OCI-LY1 (cell line): ENCODE measurements at regions not wholly inside any gene's neighbourhood (a gene's known extent, or its start where the extent isn't known, plus 50 kb on each side); places are given as distances from the start of the nearest gene placed in this dataset.

Experiments
- H2AFZ ChIP-seq: fragments of 200-600 bp; sonication (generic), shearing (Covaris generic); 2 replicates; pipeline ENCODE4 v1.6.0; 2014; ENCODE audit warnings: antibody characterized with exemption, mild to moderate bottlenecking, low read length
- H3F3A ChIP-seq: fragments of 200-600 bp; sonication (generic), shearing (Covaris generic); 2 replicates; pipeline ENCODE4 v1.6.0; 2014; ENCODE audit warnings: mild to moderate bottlenecking, antibody characterized with exemption, low read length, moderate library complexity; ENCODE audit not compliant: insufficient read depth
- H3K27ac ChIP-seq: fragments of 200-600 bp; sonication (generic); 2 replicates; pipeline ENCODE4 v1.5.1; 2014; ENCODE audit warnings: low read length, mixed run types, mild to moderate bottlenecking, low read depth; ENCODE audit not compliant: poor library complexity, severe bottlenecking
- H3K27me3 ChIP-seq: fragments of 200-600 bp; sonication (generic); 2 replicates; pipeline ENCODE4 v1.6.0; 2014; ENCODE audit warnings: antibody characterized with exemption, mild to moderate bottlenecking, low read length, moderate library complexity; ENCODE audit not compliant: insufficient read depth
- H3K36me3 ChIP-seq: fragments of 200-600 bp; sonication (generic); 2 replicates; pipeline ENCODE4 v1.6.1; 2014; ENCODE audit warnings: mild to moderate bottlenecking, antibody characterized with exemption, low read length, moderate library complexity, mixed read lengths; ENCODE audit not compliant: insufficient read depth
- H3K4me1 ChIP-seq: fragments of 200-600 bp; sonication (generic); 2 replicates; pipeline ENCODE4 v1.5.1; 2014; ENCODE audit warnings: mild to moderate bottlenecking, low read length, moderate library complexity; ENCODE audit not compliant: insufficient read depth, severe bottlenecking
- H3K4me2 ChIP-seq: fragments of 200-600 bp; sonication (generic), shearing (Covaris generic); 2 replicates; pipeline ENCODE4 v1.6.1; 2014; ENCODE audit warnings: low read length
- H3K4me3 ChIP-seq: fragments of 200-600 bp; sonication (generic); 2 replicates; pipeline ENCODE4 v1.5.1; 2014; ENCODE audit warnings: low read length, low read depth, mild to moderate bottlenecking, mixed read lengths; ENCODE audit not compliant: poor library complexity, severe bottlenecking
- H3K79me2 ChIP-seq: fragments of 200-600 bp; shearing (Covaris generic); 2 replicates; pipeline ENCODE4 v1.6.1; 2016; ENCODE audit warnings: mixed run types, low read length, mixed read lengths; ENCODE audit not compliant: insufficient read depth
- H3K9ac ChIP-seq: fragments of 200-600 bp; sonication (generic), shearing (Covaris generic); 2 replicates; pipeline ENCODE4 v1.6.1; 2014; ENCODE audit warnings: mild to moderate bottlenecking, low read length, mixed read lengths
- H3K9me2 ChIP-seq: fragments of 200-600 bp; sonication (generic), shearing (Covaris generic); 2 replicates; pipeline ENCODE4 v1.6.1; 2014; ENCODE audit warnings: low read depth, mild to moderate bottlenecking, low read length, mixed read lengths
- H3K9me3 ChIP-seq: fragments of 200-600 bp; shearing (Covaris generic); 2 replicates; pipeline ENCODE4 v1.6.1; 2014; ENCODE audit warnings: low read length, mixed read lengths
- H4K20me1 ChIP-seq: fragments of 200-600 bp; sonication (generic), shearing (Covaris generic); 2 replicates; pipeline ENCODE4 v1.6.0; 2016; ENCODE audit warnings: mild to moderate bottlenecking, low read length; ENCODE audit not compliant: insufficient read depth
- EZH2 ChIP-seq: fragments of 200-600 bp; sonication (generic), shearing (Covaris generic); IDR thresholded peaks from 2 replicates; pipeline ENCODE4 v1.8.0; 2017; ENCODE audit warnings: borderline replicate concordance, mixed run types, mild to moderate bottlenecking, antibody characterized with exemption, low read length, moderate library complexity, mixed read lengths
- TF ChIP-seq, protein P1 (sequence below): fragments of 200-600 bp; sonication (generic), shearing (Covaris generic); IDR thresholded peaks from 2 replicates; pipeline ENCODE4 v1.5.1; 2017; ENCODE audit warnings: mild to moderate bottlenecking, antibody characterized with exemption, low read length, moderate library complexity, mixed read lengths

DNA sequence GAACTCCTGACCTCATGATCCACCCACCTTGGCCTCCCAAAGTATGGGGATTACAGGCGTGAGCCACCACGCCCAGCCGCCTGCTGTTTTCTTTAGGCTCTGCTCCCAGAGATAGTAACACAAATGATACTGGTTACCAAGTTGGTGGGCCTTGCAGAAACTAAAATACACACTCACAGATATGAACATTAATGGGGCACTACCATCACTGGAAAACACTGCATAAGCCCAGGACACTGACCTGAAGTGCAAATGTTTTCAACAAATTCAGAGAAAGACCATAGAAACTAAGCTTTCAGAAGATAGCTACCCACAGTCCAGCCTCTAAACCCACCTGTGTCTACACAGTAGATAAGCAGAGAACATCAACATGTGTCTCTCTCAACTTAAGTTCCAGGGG, 180.5 kb downstream of the FCRL5 start:
- no peaks in the 10 kb centered on the region for H3K9me3 ChIP-seq
- no peak overlapping the region for H3K9ac ChIP-seq
- no peak overlapping the region for H2AFZ ChIP-seq
- no peaks in the 10 kb centered on the region for H3K36me3 ChIP-seq
- H3K27me3 ChIP-seq = no peaks in the 10 kb centered on the region
- H3K4me3 ChIP-seq = no peak overlapping the region
- no peaks in the 10 kb centered on the region for H4K20me1 ChIP-seq
- TF ChIP-seq, protein P1, sequence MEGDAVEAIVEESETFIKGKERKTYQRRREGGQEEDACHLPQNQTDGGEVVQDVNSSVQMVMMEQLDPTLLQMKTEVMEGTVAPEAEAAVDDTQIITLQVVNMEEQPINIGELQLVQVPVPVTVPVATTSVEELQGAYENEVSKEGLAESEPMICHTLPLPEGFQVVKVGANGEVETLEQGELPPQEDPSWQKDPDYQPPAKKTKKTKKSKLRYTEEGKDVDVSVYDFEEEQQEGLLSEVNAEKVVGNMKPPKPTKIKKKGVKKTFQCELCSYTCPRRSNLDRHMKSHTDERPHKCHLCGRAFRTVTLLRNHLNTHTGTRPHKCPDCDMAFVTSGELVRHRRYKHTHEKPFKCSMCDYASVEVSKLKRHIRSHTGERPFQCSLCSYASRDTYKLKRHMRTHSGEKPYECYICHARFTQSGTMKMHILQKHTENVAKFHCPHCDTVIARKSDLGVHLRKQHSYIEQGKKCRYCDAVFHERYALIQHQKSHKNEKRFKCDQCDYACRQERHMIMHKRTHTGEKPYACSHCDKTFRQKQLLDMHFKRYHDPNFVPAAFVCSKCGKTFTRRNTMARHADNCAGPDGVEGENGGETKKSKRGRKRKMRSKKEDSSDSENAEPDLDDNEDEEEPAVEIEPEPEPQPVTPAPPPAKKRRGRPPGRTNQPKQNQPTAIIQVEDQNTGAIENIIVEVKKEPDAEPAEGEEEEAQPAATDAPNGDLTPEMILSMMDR = no peak
- TF ChIP-seq EZH2 = no peak
- H3F3A ChIP-seq = no peaks in the 10 kb centered on the region
- H3K4me2 ChIP-seq = no peak overlapping the region
- H3K9me2 ChIP-seq = no peaks in the 10 kb centered on the region
- no peaks in the 10 kb centered on the region for H3K79me2 ChIP-seq
- no peak overlapping the region for H3K27ac ChIP-seq
- H3K4me1 ChIP-seq = no peaks in the 10 kb centered on the region

DNA sequence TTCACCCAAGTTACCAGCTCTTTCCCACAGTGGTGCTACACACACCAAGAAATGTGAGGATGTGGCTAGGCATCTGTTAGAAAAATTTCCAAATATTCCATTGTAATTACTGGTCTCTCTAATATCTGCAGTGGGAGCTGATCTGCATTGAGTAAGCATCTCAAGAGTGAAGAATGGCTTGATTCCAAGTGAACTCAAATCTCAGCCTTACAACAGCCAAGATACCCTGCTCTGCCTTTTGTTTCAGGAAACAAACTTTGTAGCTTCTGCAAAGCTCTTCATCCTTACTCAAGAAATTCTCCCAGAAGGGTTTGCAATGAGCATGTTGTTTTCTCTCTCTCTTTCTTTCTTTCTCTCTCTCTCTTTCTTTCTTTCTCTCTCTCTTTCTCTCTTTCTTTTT, 181.1 kb downstream of the FCRL5 start:
- no peak overlapping the region for H3K4me2 ChIP-seq
- no peaks in the 10 kb centered on the region for H4K20me1 ChIP-seq
- no peak overlapping the region for H3K9ac ChIP-seq
- no peaks in the 10 kb centered on the region for H3F3A ChIP-seq
- TF ChIP-seq, protein P1 = no peak
- no peak for TF ChIP-seq EZH2
- H3K27me3 ChIP-seq = no peaks in the 10 kb centered on the region
- no peaks in the 10 kb centered on the region for H3K4me1 ChIP-seq
- H3K9me2 ChIP-seq = no peaks in the 10 kb centered on the region
- no peak overlapping the region for H3K4me3 ChIP-seq
- H3K79me2 ChIP-seq = no peaks in the 10 kb centered on the region
- no peak overlapping the region for H2AFZ ChIP-seq
- H3K27ac ChIP-seq = no peak overlapping the region
- H3K9me3 ChIP-seq = no peaks in the 10 kb centered on the region
- H3K36me3 ChIP-seq = no peaks in the 10 kb centered on the region

DNA sequence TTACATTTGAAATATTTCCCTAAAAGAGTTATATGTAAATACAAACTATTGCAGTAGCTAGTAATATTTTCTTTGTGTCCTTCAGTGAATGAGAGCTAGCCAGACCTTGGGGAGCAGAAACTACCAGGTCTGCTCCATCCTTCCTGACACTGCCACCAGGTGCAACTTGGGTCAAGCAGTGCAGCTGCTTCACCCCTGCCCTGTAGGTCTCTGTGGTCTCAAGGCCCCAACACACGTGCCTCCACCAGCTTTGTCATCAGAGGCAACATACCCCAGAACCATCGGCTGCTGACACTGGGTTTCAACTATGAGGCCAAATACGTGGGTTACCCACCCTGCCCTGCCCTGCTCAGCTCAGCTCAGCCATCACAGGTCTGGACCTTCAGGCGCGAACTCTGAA, 181.6 kb downstream of the FCRL5 start:
- no peak overlapping the region for H2AFZ ChIP-seq
- no peak overlapping the region for H3K9ac ChIP-seq
- no peak overlapping the region for H3K4me3 ChIP-seq
- H3K9me3 ChIP-seq = no peaks in the 10 kb centered on the region
- no peaks in the 10 kb centered on the region for H4K20me1 ChIP-seq
- no peak for TF ChIP-seq EZH2
- TF ChIP-seq, protein P1 = no peak
- no peaks in the 10 kb centered on the region for H3K4me1 ChIP-seq
- H3K9me2 ChIP-seq = no peaks in the 10 kb centered on the region
- H3F3A ChIP-seq = no peaks in the 10 kb centered on the region
- no peaks in the 10 kb centered on the region for H3K27me3 ChIP-seq
- H3K4me2 ChIP-seq = no peak overlapping the region
- no peaks in the 10 kb centered on the region for H3K36me3 ChIP-seq
- H3K79me2 ChIP-seq = no peaks in the 10 kb centered on the region
- no peak overlapping the region for H3K27ac ChIP-seq
